H1 (cell line): ENCODE measurements at regions not wholly inside any gene's neighbourhood (a gene's known extent, or its start where the extent isn't known, plus 50 kb on each side); places are given as distances from the start of the nearest gene placed in this dataset.

Experiments
- ASH2L ChIP-seq: fragments of 200-600, 300-600 bp; sonication (generic); IDR thresholded peaks from one replicate; pipeline ENCODE4 v1.7.1; 2017; ENCODE audit warnings: low read length
- CHD1 ChIP-seq: IDR thresholded peaks from 2 replicates; pipeline ENCODE4 v1.6.1; 2012; ENCODE audit warnings: low read depth, low read length, improper control_type of control experiment
- GTF2F1 ChIP-seq: IDR thresholded peaks from 2 replicates; pipeline ENCODE4 v1.6.1; 2012; ENCODE audit warnings: low read depth, low read length, improper control_type of control experiment, borderline replicate concordance
- SRF ChIP-seq: IDR thresholded peaks from 2 replicates; pipeline ENCODE4 v1.6.1; 2011; ENCODE audit warnings: mild to moderate bottlenecking, low read depth, low read length, moderate library complexity
- TF ChIP-seq, protein P1 (sequence below): fragments of 300-600 bp; sonication (generic); IDR thresholded peaks from 2 replicates; pipeline ENCODE4 v1.7.1; 2012; ENCODE audit warnings: low read length, moderate library complexity, mild to moderate bottlenecking, inconsistent platforms; ENCODE audit not compliant: insufficient replicate concordance

DNA sequence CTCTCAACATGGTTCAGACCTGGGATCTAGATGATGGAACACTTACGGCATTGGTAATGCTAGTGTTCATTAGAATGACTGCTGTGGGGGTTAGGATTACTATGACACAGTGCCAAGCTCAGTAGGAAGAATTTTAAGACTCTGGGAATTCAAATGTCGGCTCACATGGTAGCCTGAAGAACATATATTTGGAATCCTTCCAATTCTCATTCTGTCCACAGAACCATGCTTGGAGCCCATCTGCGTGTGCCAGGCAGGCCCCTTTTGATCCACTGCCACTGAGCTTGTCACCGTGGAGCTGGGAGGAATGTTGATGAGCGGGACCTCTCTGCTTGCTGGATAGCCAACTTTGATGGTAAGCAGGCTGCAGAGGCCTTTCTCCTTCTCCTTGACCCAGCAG, 322.0 kb upstream of the SOX11 start (continued):
- TF ChIP-seq, protein P1, sequence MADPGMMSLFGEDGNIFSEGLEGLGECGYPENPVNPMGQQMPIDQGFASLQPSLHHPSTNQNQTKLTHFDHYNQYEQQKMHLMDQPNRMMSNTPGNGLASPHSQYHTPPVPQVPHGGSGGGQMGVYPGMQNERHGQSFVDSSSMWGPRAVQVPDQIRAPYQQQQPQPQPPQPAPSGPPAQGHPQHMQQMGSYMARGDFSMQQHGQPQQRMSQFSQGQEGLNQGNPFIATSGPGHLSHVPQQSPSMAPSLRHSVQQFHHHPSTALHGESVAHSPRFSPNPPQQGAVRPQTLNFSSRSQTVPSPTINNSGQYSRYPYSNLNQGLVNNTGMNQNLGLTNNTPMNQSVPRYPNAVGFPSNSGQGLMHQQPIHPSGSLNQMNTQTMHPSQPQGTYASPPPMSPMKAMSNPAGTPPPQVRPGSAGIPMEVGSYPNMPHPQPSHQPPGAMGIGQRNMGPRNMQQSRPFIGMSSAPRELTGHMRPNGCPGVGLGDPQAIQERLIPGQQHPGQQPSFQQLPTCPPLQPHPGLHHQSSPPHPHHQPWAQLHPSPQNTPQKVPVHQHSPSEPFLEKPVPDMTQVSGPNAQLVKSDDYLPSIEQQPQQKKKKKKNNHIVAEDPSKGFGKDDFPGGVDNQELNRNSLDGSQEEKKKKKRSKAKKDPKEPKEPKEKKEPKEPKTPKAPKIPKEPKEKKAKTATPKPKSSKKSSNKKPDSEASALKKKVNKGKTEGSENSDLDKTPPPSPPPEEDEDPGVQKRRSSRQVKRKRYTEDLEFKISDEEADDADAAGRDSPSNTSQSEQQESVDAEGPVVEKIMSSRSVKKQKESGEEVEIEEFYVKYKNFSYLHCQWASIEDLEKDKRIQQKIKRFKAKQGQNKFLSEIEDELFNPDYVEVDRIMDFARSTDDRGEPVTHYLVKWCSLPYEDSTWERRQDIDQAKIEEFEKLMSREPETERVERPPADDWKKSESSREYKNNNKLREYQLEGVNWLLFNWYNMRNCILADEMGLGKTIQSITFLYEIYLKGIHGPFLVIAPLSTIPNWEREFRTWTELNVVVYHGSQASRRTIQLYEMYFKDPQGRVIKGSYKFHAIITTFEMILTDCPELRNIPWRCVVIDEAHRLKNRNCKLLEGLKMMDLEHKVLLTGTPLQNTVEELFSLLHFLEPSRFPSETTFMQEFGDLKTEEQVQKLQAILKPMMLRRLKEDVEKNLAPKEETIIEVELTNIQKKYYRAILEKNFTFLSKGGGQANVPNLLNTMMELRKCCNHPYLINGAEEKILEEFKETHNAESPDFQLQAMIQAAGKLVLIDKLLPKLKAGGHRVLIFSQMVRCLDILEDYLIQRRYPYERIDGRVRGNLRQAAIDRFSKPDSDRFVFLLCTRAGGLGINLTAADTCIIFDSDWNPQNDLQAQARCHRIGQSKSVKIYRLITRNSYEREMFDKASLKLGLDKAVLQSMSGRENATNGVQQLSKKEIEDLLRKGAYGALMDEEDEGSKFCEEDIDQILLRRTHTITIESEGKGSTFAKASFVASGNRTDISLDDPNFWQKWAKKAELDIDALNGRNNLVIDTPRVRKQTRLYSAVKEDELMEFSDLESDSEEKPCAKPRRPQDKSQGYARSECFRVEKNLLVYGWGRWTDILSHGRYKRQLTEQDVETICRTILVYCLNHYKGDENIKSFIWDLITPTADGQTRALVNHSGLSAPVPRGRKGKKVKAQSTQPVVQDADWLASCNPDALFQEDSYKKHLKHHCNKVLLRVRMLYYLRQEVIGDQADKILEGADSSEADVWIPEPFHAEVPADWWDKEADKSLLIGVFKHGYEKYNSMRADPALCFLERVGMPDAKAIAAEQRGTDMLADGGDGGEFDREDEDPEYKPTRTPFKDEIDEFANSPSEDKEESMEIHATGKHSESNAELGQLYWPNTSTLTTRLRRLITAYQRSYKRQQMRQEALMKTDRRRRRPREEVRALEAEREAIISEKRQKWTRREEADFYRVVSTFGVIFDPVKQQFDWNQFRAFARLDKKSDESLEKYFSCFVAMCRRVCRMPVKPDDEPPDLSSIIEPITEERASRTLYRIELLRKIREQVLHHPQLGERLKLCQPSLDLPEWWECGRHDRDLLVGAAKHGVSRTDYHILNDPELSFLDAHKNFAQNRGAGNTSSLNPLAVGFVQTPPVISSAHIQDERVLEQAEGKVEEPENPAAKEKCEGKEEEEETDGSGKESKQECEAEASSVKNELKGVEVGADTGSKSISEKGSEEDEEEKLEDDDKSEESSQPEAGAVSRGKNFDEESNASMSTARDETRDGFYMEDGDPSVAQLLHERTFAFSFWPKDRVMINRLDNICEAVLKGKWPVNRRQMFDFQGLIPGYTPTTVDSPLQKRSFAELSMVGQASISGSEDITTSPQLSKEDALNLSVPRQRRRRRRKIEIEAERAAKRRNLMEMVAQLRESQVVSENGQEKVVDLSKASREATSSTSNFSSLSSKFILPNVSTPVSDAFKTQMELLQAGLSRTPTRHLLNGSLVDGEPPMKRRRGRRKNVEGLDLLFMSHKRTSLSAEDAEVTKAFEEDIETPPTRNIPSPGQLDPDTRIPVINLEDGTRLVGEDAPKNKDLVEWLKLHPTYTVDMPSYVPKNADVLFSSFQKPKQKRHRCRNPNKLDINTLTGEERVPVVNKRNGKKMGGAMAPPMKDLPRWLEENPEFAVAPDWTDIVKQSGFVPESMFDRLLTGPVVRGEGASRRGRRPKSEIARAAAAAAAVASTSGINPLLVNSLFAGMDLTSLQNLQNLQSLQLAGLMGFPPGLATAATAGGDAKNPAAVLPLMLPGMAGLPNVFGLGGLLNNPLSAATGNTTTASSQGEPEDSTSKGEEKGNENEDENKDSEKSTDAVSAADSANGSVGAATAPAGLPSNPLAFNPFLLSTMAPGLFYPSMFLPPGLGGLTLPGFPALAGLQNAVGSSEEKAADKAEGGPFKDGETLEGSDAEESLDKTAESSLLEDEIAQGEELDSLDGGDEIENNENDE, result no peak
- no peak for TF ChIP-seq CHD1
- TF ChIP-seq GTF2F1, result no peak
- TF ChIP-seq SRF, result no peak
- TF ChIP-seq ASH2L, result no peak
